HFF-Myc (cell line): ENCODE measurements at regions not wholly inside any gene's neighbourhood (a gene's known extent, or its start where the extent isn't known, plus 50 kb on each side); places are given as distances from the start of the nearest gene placed in this dataset.

Experiments used
- DNase-seq: peaks from one replicate; pipeline ENCODE4 v3.0.0-alpha.2; 2011; ENCODE audit warnings: low read depth; ENCODE audit errors: extremely low read depth
- H3K4me3 ChIP-seq: replicated peaks from 2 replicates; pipeline ENCODE4 v1.5.1; 2011; ENCODE audit warnings: low read depth, mild to moderate bottlenecking, control low read depth, low read length
- TF ChIP-seq, protein P1 (sequence below): IDR thresholded peaks from 2 replicates; pipeline ENCODE4 v1.5.1; 2012; ENCODE audit warnings: mild to moderate bottlenecking, low read depth, low read length, control low read depth; ENCODE audit errors: missing control alignments

- no peak overlapping the region for H3K4me3 ChIP-seq
- TF ChIP-seq, protein P1, sequence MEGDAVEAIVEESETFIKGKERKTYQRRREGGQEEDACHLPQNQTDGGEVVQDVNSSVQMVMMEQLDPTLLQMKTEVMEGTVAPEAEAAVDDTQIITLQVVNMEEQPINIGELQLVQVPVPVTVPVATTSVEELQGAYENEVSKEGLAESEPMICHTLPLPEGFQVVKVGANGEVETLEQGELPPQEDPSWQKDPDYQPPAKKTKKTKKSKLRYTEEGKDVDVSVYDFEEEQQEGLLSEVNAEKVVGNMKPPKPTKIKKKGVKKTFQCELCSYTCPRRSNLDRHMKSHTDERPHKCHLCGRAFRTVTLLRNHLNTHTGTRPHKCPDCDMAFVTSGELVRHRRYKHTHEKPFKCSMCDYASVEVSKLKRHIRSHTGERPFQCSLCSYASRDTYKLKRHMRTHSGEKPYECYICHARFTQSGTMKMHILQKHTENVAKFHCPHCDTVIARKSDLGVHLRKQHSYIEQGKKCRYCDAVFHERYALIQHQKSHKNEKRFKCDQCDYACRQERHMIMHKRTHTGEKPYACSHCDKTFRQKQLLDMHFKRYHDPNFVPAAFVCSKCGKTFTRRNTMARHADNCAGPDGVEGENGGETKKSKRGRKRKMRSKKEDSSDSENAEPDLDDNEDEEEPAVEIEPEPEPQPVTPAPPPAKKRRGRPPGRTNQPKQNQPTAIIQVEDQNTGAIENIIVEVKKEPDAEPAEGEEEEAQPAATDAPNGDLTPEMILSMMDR: no peak
- DNase-seq: no peak
These were observed 550.3 kb downstream of the UTRN start for GRCh38 chr6:144835322-144835973.

- TF ChIP-seq, protein P1: no peak
- H3K4me3 ChIP-seq: no peak overlapping the region
- DNase-seq: no peak
These were observed 555.5 kb downstream of the UTRN start for GRCh38 chr6:144840619-144841018.

DNA sequence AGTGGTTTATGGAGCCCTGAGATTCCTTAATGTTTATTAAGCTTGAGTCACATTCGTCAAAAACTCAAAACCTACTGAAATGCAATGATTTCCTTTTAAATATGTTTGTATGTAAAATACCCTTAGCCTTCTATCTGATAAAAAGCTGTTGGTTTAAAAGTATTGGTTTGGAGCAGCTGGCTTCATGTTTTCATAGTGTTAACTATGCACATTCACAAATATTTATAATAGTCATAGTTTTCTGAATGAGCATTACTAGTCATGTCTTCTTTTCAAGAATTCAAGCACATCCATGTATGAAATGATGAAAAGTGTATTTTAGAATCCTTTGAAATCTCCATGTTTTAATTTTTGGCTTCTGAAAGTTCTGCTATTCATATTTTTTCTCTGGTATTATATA, 558.6 kb downstream of the UTRN start:
- no peak overlapping the region for H3K4me3 ChIP-seq
- no peak for DNase-seq
- TF ChIP-seq, protein P1: no peak

GRCh38 chr6:144844596-144844995, 559.5 kb downstream of the UTRN start:
- no peak overlapping the region for H3K4me3 ChIP-seq
- TF ChIP-seq, protein P1: no peak
- no peak for DNase-seq

GRCh38 chr6:144845186-144845585, 560.1 kb downstream of the UTRN start:
- no peak overlapping the region for H3K4me3 ChIP-seq
- no peak for DNase-seq
- TF ChIP-seq, protein P1: no peak

GRCh38 chr6:144847916-144848315, 562.8 kb downstream of the UTRN start:
- no peak for DNase-seq
- TF ChIP-seq, protein P1: no peak
- no peak overlapping the region for H3K4me3 ChIP-seq

DNA sequence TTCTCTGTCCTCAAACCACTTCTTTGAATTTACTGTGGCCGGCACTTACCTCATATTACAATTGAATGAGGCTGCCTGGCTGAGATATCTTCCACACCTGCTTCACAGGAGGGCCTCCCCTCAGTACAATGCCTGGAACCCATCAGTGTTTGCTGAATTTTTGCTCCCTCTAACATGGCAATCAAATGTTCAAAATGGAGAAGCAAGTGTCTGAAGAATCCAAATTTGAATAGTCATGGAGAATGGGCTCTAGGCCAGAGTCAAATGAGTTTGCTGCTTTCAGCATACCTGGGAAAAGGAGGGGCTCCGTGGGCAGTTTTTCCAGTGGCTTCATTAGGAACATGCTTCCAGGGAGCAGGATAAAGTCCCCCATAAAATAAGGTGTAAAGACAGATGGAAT, 564.8 kb downstream of the UTRN start:
- H3K4me3 ChIP-seq: no peak overlapping the region
- TF ChIP-seq, protein P1: no peak
- DNase-seq: no peak
